ENCODE measurements at regions not wholly inside any gene's neighbourhood (a gene's known extent, or its start where the extent isn't known, plus 50 kb on each side); places are given as distances from the start of the nearest gene placed in this dataset.

GRCh38 chr3:73727854-73728253, 103.1 kb upstream of the PDZRN3 start:
- DNase-seq, result no peak

GRCh38 chr3:73727117-73727821, 102.5 kb upstream of the PDZRN3 start:
- no peak for DNase-seq

- DNase-seq, result no peak
Observed at GRCh38 chr3:73723596-73723995, 98.9 kb upstream of the PDZRN3 start.

GRCh38 chr3:73719861-73720260, 95.1 kb upstream of the PDZRN3 start:
- DNase-seq, result no peak

- DNase-seq, result no peak
Observed at GRCh38 chr3:73719413-73719851, 94.7 kb upstream of the PDZRN3 start.

GRCh38 chr3:73718326-73719110, 93.8 kb upstream of the PDZRN3 start:
- DNase-seq, result no peak

GRCh38 chr3:73716418-73716817, 91.7 kb upstream of the PDZRN3 start:
- DNase-seq, result no peak

GRCh38 chr3:73710340-73710739, 85.6 kb upstream of the PDZRN3 start:
- DNase-seq, result no peak

GRCh38 chr3:73709712-73710111, 85.0 kb upstream of the PDZRN3 start:
- no peak for DNase-seq

- no peak for DNase-seq
Observed at GRCh38 chr3:73708956-73709355, 84.2 kb upstream of the PDZRN3 start.

- DNase-seq, result no peak
Observed at GRCh38 chr3:73707772-73708171, 83.0 kb upstream of the PDZRN3 start.

GRCh38 chr3:73706771-73707170, 82.0 kb upstream of the PDZRN3 start:
- no peak for DNase-seq

- DNase-seq, result no peak
Observed at GRCh38 chr3:73705792-73706191, 81.1 kb upstream of the PDZRN3 start.

GRCh38 chr3:73699327-73699726, 74.6 kb upstream of the PDZRN3 start:
- no peak for DNase-seq

- DNase-seq, result no peak
Observed at GRCh38 chr3:73697020-73697419, 72.3 kb upstream of the PDZRN3 start.

GRCh38 chr3:73695841-73696240, 71.1 kb upstream of the PDZRN3 start:
- no peak for DNase-seq

- DNase-seq, result no peak
Observed at GRCh38 chr3:73694983-73695757, 70.4 kb upstream of the PDZRN3 start.

- DNase-seq, result no peak
Observed at GRCh38 chr3:73687106-73688004, 62.6 kb upstream of the PDZRN3 start.

GRCh38 chr3:73685061-73685460, 60.3 kb upstream of the PDZRN3 start:
- no peak for DNase-seq

GRCh38 chr3:73683706-73684105, 59.0 kb upstream of the PDZRN3 start:
- no peak for DNase-seq

GRCh38 chr3:73681610-73682009, 56.9 kb upstream of the PDZRN3 start:
- no peak for DNase-seq

- DNase-seq, result no peak
Observed at GRCh38 chr3:73681198-73681597, 56.5 kb upstream of the PDZRN3 start.
